CD14-positive monocyte (primary cell): ENCODE measurements at regions not wholly inside any gene's neighbourhood (a gene's known extent, or its start where the extent isn't known, plus 50 kb on each side); places are given as distances from the start of the nearest gene placed in this dataset.
"Not testable (repeated sequence)": the region's sequence is repeated elsewhere in the genome, so short reads cannot be mapped to it uniquely, and the experiment has no call there.

Source experiments
- DNase-seq, 3 donors: peaks; one replicate each; pipeline ENCODE4 v3.0.0-alpha.2; 2011 to 2022
- H2AFZ ChIP-seq: 2 replicates; pipeline ENCODE4 v1.6.0; 2012; ENCODE audit warnings: mild to moderate bottlenecking, low read depth, low read length, inconsistent platforms; ENCODE audit not compliant: insufficient read depth, poor library complexity, severe bottlenecking
- H3K27ac ChIP-seq, 2 donors: 1 replicate in 1 of 2; 2 replicates in 1 of 2; pipeline ENCODE4 v1.5.1; 2012 to 2013; ENCODE audit warnings: low read length in 2 of 2, control low read depth in 1 of 2, inconsistent platforms in 1 of 2, low read depth in 1 of 2, mild to moderate bottlenecking in 1 of 2
- H3K27me3 ChIP-seq, 2 donors: one replicate each; pipeline versions ENCODE4 v1.6.0 to v1.6.1; 2011 to 2013; ENCODE audit warnings: low read length in 2 of 2; ENCODE audit not compliant: control insufficient read depth in 2 of 2, insufficient read depth in 2 of 2
- H3K36me3 ChIP-seq, 2 donors: replicated peaks in 1 of 2; 1 replicate in 1 of 2; 2 replicates in 1 of 2; pipeline versions ENCODE4 v1.5.1 to v1.6.1; 2012 to 2013; ENCODE audit warnings: low read length in 2 of 2, control low read depth in 1 of 2, inconsistent platforms in 1 of 2, mild to moderate bottlenecking in 1 of 2; ENCODE audit not compliant: insufficient read depth in 2 of 2, control insufficient read depth in 1 of 2
- H3K4me1 ChIP-seq, 2 donors: 1 replicate in 1 of 2; 2 replicates in 1 of 2; pipeline versions ENCODE4 v1.5.1 to v1.6.1; 2012 to 2013; ENCODE audit warnings: low read length in 2 of 2, control low read depth in 1 of 2, inconsistent platforms in 1 of 2, mild to moderate bottlenecking in 1 of 2, moderate library complexity in 1 of 2; ENCODE audit not compliant: insufficient read depth in 2 of 2, control insufficient read depth in 1 of 2
- H3K4me2 ChIP-seq: replicated peaks from 2 replicates; pipeline ENCODE3; 2012; ENCODE audit warnings: low read length, moderate library complexity, mild to moderate bottlenecking; ENCODE audit not compliant: poor library complexity, severe bottlenecking; ENCODE audit errors: extremely low read depth
- H3K4me3 ChIP-seq, 3 experiments: fragments of 200-600 bp in 1 of 3; sonication (generic) in 1 of 3; replicated peaks in 1 of 3; 1 replicate in 2 of 3; 2 replicates in 1 of 3; pipeline ENCODE4 v1.5.1; 2011 to 2013; ENCODE audit warnings: low read length in 3 of 3, mild to moderate bottlenecking in 3 of 3, control low read depth in 2 of 3, low read depth in 2 of 3, inconsistent platforms in 1 of 3, moderate library complexity in 1 of 3
- H3K79me2 ChIP-seq: 2 replicates; pipeline ENCODE4 v1.6.0; 2012; ENCODE audit warnings: mild to moderate bottlenecking, control low read depth, inconsistent platforms, low read length, moderate library complexity; ENCODE audit not compliant: insufficient read depth
- H3K9ac ChIP-seq: 2 replicates; pipeline ENCODE4 v1.6.0; 2017; ENCODE audit warnings: low read length, mild to moderate bottlenecking; ENCODE audit not compliant: insufficient read depth, poor library complexity, severe bottlenecking
- H3K9me3 ChIP-seq, 2 donors: replicated peaks in 1 of 2; 1 replicate in 1 of 2; 2 replicates in 1 of 2; pipeline versions ENCODE4 v1.5.1 to v1.6.1; 2012 to 2013; ENCODE audit warnings: low read length in 2 of 2, control low read depth in 1 of 2; ENCODE audit not compliant: control insufficient read depth in 1 of 2, insufficient read depth in 1 of 2
- H4K20me1 ChIP-seq: 2 replicates; pipeline ENCODE4 v1.6.0; 2012; ENCODE audit warnings: mild to moderate bottlenecking, low read length, control low read depth, moderate library complexity; ENCODE audit not compliant: insufficient read depth
- H3K27ac Mint-ChIP-seq, 7 donors: one replicate each; pipeline ENCODE4 v1.8.0; 2020; ENCODE audit warnings: mild to moderate bottlenecking in 7 of 7, mixed read lengths in 7 of 7, moderate library complexity in 6 of 7, inconsistent platforms in 2 of 7
- H3K27me3 Mint-ChIP-seq, 3 donors: one replicate each; pipeline ENCODE4 v1.8.0; 2021 to 2022; ENCODE audit warnings: low read depth in 3 of 3, mild to moderate bottlenecking in 3 of 3, mixed read lengths in 3 of 3, moderate library complexity in 3 of 3, inconsistent platforms in 1 of 3
- H3K36me3 Mint-ChIP-seq, 2 donors: one replicate each; pipeline ENCODE4 v1.8.0; 2020; ENCODE audit warnings: mixed read lengths in 2 of 2, inconsistent platforms in 1 of 2, mild to moderate bottlenecking in 1 of 2
- H3K4me1 Mint-ChIP-seq: one replicate; pipeline ENCODE4 v1.8.0; 2020; ENCODE audit warnings: mild to moderate bottlenecking, mixed read lengths
- H3K4me3 Mint-ChIP-seq, 2 donors: one replicate each; pipeline ENCODE4 v1.8.0; 2020; ENCODE audit warnings: mild to moderate bottlenecking in 2 of 2, mixed read lengths in 2 of 2, moderate library complexity in 1 of 2
- H3K9me3 Mint-ChIP-seq, 7 donors: one replicate each; pipeline ENCODE4 v1.8.0; 2020 to 2022; ENCODE audit warnings: mixed read lengths in 7 of 7, mild to moderate bottlenecking in 6 of 7, moderate library complexity in 6 of 7, inconsistent platforms in 2 of 7
- WGBS: methylation state at CpG from one replicate; pipeline ENCODE4 v1.1.5; 2013; ENCODE audit warnings: missing lambda C conversion rate; ENCODE audit not compliant: insufficient coverage; 5-methylcytosine and 5-hydroxymethylcytosine counted together
- intact Hi-C, 2 donors: fragments of 100-400 bp; cut with micrococcal nuclease; formaldehyde crosslinking; loops; one replicate each; pipeline versions ENCODE4 v1.15.0 to v1.15.1; 2023

DNA sequence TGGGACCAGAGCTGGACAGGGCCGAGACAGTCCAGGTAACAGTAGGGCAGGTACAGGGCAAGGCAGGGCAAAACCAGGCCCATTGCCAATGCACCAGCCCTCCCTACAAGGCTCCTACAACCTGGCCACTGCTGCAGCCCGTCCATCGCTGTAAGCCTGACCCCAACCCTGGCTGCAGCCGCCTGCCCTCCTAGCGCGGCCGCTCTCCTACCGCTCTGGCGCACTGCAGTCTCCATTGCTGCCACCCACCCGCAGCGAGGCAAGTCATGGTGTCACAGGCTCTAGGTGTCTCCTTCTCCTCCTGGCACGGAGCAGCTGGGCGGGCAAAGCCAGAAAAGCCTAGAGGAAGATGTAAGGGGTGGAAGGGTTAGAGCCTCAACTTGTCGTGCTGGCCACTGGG lies 402.6 kb downstream of the ZNF33B start:
- H3K36me3 ChIP-seq, H4K20me1 ChIP-seq, intact Hi-C loops, H3K36me3 Mint-ChIP-seq, DNase-seq, H3K4me1 Mint-ChIP-seq, H3K4me2 ChIP-seq, H3K4me3 Mint-ChIP-seq, H3K79me2 ChIP-seq, H3K4me3 ChIP-seq, H3K4me1 ChIP-seq, H2AFZ ChIP-seq, H3K27ac Mint-ChIP-seq, H3K27me3 Mint-ChIP-seq, H3K9ac ChIP-seq, H3K27ac ChIP-seq, H3K27me3 ChIP-seq: not testable (repeated sequence)
- H3K9me3 ChIP-seq, result peaks cover 0 to 19% of the 10 kb centered on the region in 2 donors
- 97% methylated on average over 9 of the region's 14 CpGs for WGBS
- H3K9me3 Mint-ChIP-seq, result peaks cover 28 to 42% (median 34%) of the 10 kb centered on the region in 7 donors

DNA sequence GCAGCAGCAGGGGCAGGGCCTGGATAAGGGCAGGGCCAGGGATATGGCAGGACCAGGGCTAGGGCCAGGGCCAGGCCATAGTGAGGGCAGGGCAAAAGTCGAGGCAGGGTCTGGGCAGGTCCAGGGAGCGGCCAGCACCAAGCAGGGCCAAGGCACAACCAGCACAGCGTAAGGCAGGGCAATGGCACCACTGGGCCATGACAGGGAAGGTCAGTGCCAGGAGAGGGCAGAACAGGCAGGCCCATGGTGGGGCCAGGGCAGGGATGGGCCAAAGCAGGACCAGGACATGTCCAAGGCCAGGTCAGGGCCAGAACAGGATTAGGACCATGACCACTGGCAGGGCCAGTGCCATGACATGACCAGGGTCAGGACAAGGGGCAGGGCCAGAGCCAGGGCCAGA lies 403.1 kb downstream of the ZNF33B start:
- H3K9me3 Mint-ChIP-seq, result peaks cover 30 to 46% (median 35%) of the 10 kb centered on the region in 7 donors
- H3K36me3 ChIP-seq, H3K4me3 ChIP-seq, H3K27ac Mint-ChIP-seq, H3K27me3 Mint-ChIP-seq, H3K9ac ChIP-seq, H4K20me1 ChIP-seq, intact Hi-C loops, H3K79me2 ChIP-seq, H3K27me3 ChIP-seq, H2AFZ ChIP-seq, H3K27ac ChIP-seq, H3K4me3 Mint-ChIP-seq, DNase-seq, H3K36me3 Mint-ChIP-seq, H3K4me1 Mint-ChIP-seq, H3K4me1 ChIP-seq, H3K4me2 ChIP-seq: not testable (repeated sequence)
- peaks cover 0 to 24% of the 10 kb centered on the region in 2 donors for H3K9me3 ChIP-seq
- 89% methylated on average over 3 of the region's 3 CpGs for WGBS

DNA sequence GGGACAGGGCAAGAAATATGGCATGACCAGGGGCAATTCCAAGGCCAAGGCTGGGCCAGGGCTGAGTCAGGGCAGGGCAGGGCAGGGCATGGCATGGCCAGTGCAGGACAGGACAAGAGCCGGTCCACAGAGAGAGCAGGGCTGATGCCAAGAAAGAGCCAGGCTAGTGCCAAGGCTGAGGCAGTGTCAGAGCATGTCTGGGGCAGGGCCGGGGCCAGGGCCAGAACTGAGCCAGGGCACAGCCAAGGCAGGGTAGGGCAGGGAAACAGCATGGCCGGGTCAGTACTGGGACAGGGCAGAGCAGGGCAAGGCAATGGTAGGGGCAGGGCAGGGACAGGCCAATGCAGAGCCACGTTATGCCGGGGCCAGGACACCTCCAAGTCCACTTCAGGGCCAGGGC lies 403.9 kb downstream of the ZNF33B start:
- peaks cover 30 to 48% (median 39%) of the 10 kb centered on the region in 7 donors for H3K9me3 Mint-ChIP-seq
- H3K27me3 Mint-ChIP-seq, H3K36me3 Mint-ChIP-seq, intact Hi-C loops, H3K4me3 Mint-ChIP-seq, H3K36me3 ChIP-seq, H3K27ac ChIP-seq, H3K27me3 ChIP-seq, H2AFZ ChIP-seq, H4K20me1 ChIP-seq, H3K4me1 ChIP-seq, H3K27ac Mint-ChIP-seq, H3K9ac ChIP-seq, DNase-seq, H3K4me1 Mint-ChIP-seq, H3K79me2 ChIP-seq, H3K4me3 ChIP-seq, H3K4me2 ChIP-seq: not testable (repeated sequence)
- 89% methylated on average over 4 of the region's 5 CpGs for WGBS
- peaks cover 0 to 30% of the 10 kb centered on the region in 2 donors for H3K9me3 ChIP-seq

DNA sequence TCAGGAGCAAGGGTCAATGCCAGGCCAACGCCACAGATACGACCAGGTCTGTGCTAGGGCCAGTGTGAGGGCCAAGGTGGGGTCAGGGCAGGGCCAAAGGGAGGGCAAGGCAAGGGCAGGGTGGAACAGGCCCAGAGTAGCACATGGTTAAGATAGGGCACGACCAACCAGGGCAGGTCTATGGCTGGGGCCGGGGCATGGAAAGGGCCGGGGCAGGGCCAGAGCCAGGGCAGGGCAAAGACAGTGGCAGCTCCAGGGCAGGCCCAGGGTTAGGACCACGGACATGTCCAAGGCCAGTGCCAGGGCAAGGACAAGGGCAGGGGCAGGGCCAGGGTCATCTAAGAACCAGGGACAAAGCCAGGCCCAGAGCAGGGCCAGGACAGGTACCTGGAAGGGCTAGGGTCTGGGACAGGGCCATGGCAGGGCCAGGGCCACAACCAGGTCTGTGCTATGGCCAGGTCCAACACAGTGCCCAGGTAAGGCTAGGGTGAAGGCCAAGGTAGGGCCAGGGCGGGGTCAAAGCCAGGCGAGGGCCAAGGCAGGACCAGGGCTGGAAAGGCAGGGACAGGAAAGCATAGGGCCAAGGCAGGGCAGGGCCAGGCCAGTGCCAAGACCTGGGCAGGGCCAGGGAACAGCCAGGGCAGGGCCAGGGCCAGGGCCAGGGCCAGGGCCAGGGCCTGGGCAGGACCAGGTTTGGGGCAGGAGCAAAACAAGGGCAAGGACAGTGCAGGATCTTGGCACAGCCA lies 404.7 kb downstream of the ZNF33B start:
- H3K27ac ChIP-seq, H3K27me3 ChIP-seq, H3K4me3 Mint-ChIP-seq, H3K36me3 ChIP-seq, H4K20me1 ChIP-seq, H3K4me2 ChIP-seq, H3K27me3 Mint-ChIP-seq, intact Hi-C loops, H3K27ac Mint-ChIP-seq, H3K4me1 ChIP-seq, H3K4me1 Mint-ChIP-seq, H2AFZ ChIP-seq, H3K36me3 Mint-ChIP-seq, H3K79me2 ChIP-seq, H3K4me3 ChIP-seq, H3K9ac ChIP-seq, DNase-seq: not testable (repeated sequence)
- WGBS, result 91% methylated on average over 8 of the region's 8 CpGs
- H3K9me3 ChIP-seq, result peaks cover 0 to 30% of the 10 kb centered on the region in 2 donors
- H3K9me3 Mint-ChIP-seq, result peaks cover 30 to 48% (median 39%) of the 10 kb centered on the region in 7 donors
